DMS114 treated with DMSO at 0.1 percent for 48 hours (cell line): ENCODE measurements at regions not wholly inside any gene's neighbourhood (a gene's known extent, or its start where the extent isn't known, plus 50 kb on each side); places are given as distances from the start of the nearest gene placed in this dataset.
"Not testable (repeated sequence)": the region's sequence is repeated elsewhere in the genome, so short reads cannot be mapped to it uniquely, and the experiment has no call there.

Experiments used
- DNase-seq: peaks from one replicate; lab custom pipeline; 2025; ENCODE audit not compliant: unreplicated experiment; lab: John Stamatoyannopoulos, UW

- DNase-seq, result no peak
These were observed 425.6 kb upstream of the NECTIN3 start for GRCh38 chr3:110646055-110646454.

- DNase-seq, result no peak
These were observed 425.1 kb upstream of the NECTIN3 start for GRCh38 chr3:110646496-110646895.

- no peak for DNase-seq
These were observed 424.0 kb upstream of the NECTIN3 start for GRCh38 chr3:110647586-110647985.

- DNase-seq, result no peak
These were observed 420.9 kb upstream of the NECTIN3 start for GRCh38 chr3:110650741-110651140.

- DNase-seq, result no peak
These were observed 416.6 kb upstream of the NECTIN3 start for GRCh38 chr3:110654843-110655502.

- DNase-seq, result no peak
These were observed 415.1 kb upstream of the NECTIN3 start for GRCh38 chr3:110656394-110657025.

- no peak for DNase-seq
These were observed 407.5 kb upstream of the NECTIN3 start for GRCh38 chr3:110664148-110664547.

- DNase-seq, result no peak
These were observed 405.1 kb upstream of the NECTIN3 start for GRCh38 chr3:110666495-110666894.

GRCh38 chr3:110667216-110667615, 404.4 kb upstream of the NECTIN3 start:
- no peak for DNase-seq

- DNase-seq, result no peak
These were observed 401.2 kb upstream of the NECTIN3 start for GRCh38 chr3:110670407-110670806.

GRCh38 chr3:110677506-110677905, 394.1 kb upstream of the NECTIN3 start:
- DNase-seq, result no peak

- DNase-seq, result no peak
These were observed 392.3 kb upstream of the NECTIN3 start for GRCh38 chr3:110679285-110679684.

- no peak for DNase-seq
These were observed 391.2 kb upstream of the NECTIN3 start for GRCh38 chr3:110680450-110680849.

GRCh38 chr3:110684466-110684865, 387.1 kb upstream of the NECTIN3 start:
- no peak for DNase-seq

GRCh38 chr3:110685630-110686029, 386.0 kb upstream of the NECTIN3 start:
- DNase-seq, result no peak

- DNase-seq, result no peak
These were observed 384.9 kb upstream of the NECTIN3 start for GRCh38 chr3:110686701-110687100.

GRCh38 chr3:110687138-110687537, 384.5 kb upstream of the NECTIN3 start:
- no peak for DNase-seq

- DNase-seq, result no peak
These were observed 373.7 kb upstream of the NECTIN3 start for GRCh38 chr3:110697961-110698360.

- DNase-seq, result not testable (repeated sequence)
These were observed 367.3 kb upstream of the NECTIN3 start for GRCh38 chr3:110704332-110704731.

GRCh38 chr3:110708156-110708555, 363.5 kb upstream of the NECTIN3 start:
- DNase-seq, result no peak

- no peak for DNase-seq
These were observed 361.5 kb upstream of the NECTIN3 start for GRCh38 chr3:110710156-110710555.

GRCh38 chr3:110710603-110711002, 361.0 kb upstream of the NECTIN3 start:
- DNase-seq, result no peak
